PC-9 (cell line): ENCODE measurements at regions not wholly inside any gene's neighbourhood (a gene's known extent, or its start where the extent isn't known, plus 50 kb on each side); places are given as distances from the start of the nearest gene placed in this dataset.

ENCODE experiments used
- CTCF ChIP-seq: fragments of 200-600 bp; sonication (generic); conservative IDR thresholded peaks from 2 replicates; pipeline ENCODE4 v1.6.1; 2017; ENCODE audit warnings: mixed run types, antibody characterized with exemption, mild to moderate bottlenecking, moderate library complexity
- EZH2 ChIP-seq: fragments of 200-600 bp; sonication (generic); IDR thresholded peaks from 2 replicates; pipeline ENCODE4 v1.8.0; 2017; ENCODE audit warnings: antibody characterized with exemption, low read depth

DNA sequence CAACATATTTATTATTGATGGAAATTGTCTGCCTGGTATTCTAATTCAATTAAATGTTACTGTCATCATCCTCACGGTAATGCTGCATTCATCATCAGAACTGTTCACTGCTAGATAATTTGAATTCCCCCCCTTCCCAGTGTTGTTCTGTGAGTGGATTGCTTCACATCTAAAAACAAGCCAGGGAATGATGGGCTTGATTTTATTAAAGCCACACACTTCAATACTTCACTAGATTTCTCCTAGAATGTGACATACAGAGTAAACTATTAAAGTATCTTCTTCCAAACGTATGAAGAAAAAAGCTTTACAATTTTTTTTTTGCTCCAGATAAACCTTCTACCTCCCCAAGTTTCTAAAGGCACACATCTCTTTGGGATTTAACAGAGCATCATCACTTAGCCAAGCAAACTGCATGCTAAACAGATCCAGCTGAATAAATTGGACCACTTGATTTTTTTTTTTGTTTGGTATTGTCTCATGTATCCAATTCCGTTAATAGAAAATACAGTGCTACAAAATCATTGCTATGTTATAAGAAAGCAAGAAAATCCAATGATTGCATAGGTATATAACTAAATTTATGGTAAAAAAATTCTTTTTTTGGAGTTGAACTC is 692.4 kb downstream of the MTRR start:
- TF ChIP-seq CTCF (no peak), EZH2 (no peak)
